NCI-H1417 (cell line): ENCODE measurements at regions not wholly inside any gene's neighbourhood (a gene's known extent, or its start where the extent isn't known, plus 50 kb on each side); places are given as distances from the start of the nearest gene placed in this dataset.
A peak's percentile ranks its signal among the peaks of the same experiment; 100 is the strongest.

Experiments used
- DNase-seq, 3 experiments: peaks; one replicate each; lab custom pipeline; 2025; lab: John Stamatoyannopoulos, UW

DNA sequence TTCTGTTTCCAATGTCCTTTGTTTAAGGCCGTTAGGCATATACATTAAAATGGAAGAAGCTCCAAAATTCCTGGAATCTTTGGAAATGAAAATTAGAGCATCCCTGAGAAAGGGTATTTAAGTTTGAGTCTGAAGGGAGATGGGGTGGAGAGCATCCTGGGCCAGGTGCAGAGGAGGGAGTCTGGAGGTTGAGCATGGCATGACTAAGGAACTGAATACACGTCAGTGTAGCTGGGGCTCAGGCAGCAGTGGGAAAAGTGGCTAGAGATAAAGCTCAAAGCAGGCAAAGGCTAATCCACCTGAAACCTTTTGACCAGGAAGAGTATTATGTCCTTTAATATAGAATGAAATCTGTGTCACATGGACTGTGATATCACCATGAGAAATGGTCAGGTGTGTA is 669.0 kb upstream of the RBFOX1 start:
- DNase-seq = no peak

DNA sequence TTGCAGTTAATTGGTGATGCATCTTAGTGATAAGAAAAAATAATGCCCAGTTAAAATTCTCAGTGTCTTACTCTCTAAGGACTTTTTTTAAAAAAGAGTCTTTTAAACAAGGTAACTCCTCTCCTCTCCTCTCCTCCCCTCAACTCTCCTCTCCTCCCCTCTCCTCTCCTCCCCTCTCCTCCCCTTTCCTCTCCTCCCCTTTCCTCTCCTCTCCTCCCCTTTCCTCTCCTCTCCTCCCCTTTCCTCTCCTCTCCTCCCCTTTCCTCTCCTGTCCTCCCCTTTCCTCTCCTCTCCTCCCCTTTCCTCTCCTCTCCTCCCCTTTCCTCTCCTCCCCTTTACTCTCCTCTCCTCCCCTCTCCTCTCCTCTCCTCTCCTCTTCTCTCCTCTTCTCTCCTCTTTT is 675.9 kb upstream of the RBFOX1 start:
- no peak for DNase-seq

DNA sequence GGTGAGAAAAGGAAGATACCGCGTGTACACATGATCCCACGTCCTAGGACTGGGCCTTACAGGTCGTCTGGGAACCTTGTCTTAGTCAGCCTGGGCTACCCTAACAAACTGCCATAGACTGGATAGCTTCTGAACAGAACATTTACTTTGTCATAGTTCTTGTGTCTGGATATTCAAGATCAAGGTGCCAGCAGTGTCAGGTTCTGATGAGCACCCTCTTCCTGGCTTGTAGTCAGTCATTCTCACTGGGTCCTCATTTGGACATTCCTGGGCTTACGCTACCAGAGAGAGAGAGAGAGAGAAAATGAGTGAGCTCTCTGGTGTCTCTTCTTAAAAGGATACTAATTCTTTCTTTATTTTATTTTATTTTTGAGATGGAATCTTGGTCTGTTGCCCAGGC is 685.8 kb upstream of the RBFOX1 start:
- DNase-seq = no peak

DNA sequence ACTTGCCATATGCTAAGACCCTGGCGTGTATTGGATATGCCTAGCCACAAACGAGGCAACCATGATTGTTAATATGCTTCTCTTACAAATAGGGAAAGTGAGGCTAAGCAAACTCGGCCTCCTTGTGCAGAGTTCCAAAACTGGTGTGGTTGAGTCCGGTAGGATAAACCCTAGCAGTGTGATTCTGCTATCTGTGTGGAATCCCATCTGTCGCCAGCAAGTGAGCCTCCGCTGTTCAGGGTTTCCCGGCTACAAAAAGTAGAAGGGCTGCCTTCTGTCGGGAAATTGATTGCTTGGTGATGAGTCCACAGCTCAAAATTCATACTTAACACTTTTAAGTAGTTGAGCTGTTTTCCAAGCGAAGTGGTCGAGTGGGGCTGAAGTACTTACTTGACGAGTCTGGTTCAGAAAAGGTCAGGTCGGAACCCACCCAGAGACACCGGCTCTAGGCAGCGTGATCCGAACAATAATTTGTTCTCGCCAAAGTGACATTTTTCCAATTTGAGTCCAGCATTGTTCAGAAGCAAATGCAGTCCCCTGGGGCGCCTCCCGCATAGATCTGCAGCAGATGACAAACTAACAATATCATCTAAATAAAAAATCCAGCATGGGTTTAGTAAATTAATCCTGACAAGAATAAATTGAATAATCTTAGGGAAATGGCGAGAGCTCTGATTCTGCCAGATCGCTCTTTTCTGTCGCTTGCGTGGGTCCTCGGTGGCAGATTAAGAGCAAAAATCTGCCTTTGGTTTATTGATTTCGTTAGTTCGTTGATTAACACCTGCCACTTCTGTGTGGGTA is 686.7 kb upstream of the RBFOX1 start:
- no peak for DNase-seq

DNA sequence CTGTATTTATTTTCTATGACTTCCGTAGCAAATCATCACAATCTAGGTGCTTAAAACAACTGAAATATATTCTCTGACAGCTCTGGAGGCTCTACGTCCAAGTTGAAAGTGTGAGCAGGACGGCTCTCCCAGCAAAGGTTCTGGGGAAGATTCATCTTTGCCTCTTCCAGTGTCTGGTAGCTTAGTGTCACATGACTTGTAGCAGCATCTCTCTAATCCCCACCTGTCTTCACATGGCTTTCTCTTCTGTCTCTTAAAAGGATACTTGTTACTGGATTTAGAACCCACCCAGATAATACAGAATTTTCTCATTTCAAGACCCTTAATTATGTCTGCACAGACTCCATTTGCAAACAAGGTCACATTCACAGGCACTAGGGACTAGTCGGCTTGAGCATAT is 687.7 kb upstream of the RBFOX1 start:
- no peak for DNase-seq

GRCh38 chr16:6643080-6643686 is 689.5 kb upstream of the RBFOX1 start:
- DNase-seq = peak; percentile 2 to 71 (median 67)

GRCh38 chr16:6642271-6642670 is 690.4 kb upstream of the RBFOX1 start:
- DNase-seq = no peak

- DNase-seq = no peak
Measured at GRCh38 chr16:6641091-6641490, 691.6 kb upstream of the RBFOX1 start.

DNA sequence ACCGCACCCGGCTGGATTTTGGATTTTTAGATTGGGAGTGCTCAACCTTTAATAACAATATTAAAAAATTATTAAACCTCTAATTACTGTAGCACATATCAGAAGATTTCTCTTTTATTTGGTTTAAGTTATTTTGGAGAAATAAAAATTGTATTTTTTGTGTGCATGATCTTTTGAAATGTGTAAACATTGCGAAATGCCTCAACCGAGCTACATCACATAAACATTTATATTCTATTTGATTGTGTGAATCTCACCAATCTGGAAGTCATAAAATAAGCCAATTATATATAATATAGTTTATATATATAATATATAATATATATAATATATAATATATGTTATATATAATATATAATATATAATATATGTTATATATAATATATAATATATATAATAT is 696.2 kb upstream of the RBFOX1 start:
- no peak for DNase-seq

DNA sequence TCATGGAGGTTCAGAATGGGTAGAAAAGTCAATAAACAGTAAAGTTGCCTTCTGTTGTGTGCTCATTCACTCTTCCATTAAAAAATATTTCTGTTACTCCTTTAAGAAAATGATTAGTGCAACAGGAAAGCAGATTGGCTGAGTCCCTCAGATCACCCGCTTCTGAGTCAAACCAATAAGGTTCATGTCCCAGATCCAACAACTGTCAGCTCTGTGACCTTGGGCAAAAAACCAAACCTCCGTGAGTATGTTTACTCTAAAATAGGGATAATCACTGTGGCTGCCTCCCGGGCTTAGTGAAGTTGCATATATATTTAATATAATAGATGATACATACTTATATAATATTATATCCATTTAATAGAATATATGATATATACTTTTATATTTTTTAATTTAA is 698.5 kb upstream of the RBFOX1 start:
- no peak for DNase-seq

GRCh38 chr16:6633456-6633855 is 699.2 kb upstream of the RBFOX1 start:
- DNase-seq = no peak

DNA sequence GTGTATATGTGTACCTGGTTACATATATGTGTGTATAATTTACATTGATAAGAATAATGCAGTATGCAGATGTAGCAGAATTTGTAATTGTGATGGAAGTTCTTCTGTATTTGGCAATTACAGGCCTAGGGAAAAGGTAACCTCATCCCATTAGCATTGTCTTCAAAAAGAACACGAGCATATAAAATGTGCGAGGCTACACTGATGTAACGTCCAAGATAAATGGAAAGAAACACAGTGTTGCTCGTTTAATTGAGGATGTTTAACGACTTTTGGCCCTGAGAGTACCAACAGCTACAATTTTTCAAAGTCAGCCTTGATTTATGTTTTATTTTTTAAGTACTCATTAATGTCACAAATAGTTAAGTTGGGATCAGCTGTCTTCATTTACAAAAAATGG is 703.5 kb upstream of the RBFOX1 start:
- DNase-seq = no peak

GRCh38 chr16:6625606-6626005 is 707.0 kb upstream of the RBFOX1 start:
- no peak for DNase-seq

DNA sequence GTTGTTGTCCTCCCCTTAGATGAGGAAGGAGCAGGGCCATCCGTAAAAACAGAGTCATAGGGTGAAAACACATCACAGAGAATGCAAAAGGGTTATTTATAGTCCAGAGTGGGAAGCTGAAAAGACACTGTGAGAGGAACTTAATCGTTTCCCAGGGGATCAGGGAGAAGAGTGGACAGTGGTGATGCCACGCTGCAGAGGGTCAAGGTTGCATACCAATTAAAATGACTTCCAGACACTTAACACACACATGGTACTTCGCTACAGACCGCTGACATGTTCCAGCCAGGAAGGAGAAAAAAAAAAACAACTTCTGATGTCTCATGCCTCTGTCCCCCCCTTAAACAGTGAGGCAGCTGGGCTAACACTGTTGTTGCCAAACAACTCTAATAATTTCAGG is 713.8 kb upstream of the RBFOX1 start:
- DNase-seq = peak in 1 of 3 experiments; percentile 31

DNA sequence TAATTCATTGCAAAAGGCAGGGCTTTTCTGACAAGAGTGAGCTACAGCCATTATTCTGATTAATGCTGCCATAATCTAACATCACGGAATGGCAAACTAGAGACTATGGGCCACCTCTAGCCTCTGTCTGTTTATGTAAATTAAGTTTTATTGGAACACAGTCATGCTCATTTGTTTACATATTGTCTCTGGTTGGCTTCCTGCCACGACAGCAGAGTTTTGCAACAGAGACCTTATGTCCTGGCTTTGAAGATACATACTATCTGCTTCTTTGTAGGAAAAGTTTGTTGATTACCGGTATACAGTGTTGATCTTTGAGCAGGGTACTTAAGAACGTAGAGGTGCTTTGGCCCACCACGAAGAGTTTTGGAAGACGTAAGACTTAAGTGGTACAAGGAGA is 715.9 kb upstream of the RBFOX1 start:
- no peak for DNase-seq

GRCh38 chr16:6615636-6616035 is 717.0 kb upstream of the RBFOX1 start:
- no peak for DNase-seq

- no peak for DNase-seq
Measured at GRCh38 chr16:6611535-6611934, 721.1 kb upstream of the RBFOX1 start.

DNA sequence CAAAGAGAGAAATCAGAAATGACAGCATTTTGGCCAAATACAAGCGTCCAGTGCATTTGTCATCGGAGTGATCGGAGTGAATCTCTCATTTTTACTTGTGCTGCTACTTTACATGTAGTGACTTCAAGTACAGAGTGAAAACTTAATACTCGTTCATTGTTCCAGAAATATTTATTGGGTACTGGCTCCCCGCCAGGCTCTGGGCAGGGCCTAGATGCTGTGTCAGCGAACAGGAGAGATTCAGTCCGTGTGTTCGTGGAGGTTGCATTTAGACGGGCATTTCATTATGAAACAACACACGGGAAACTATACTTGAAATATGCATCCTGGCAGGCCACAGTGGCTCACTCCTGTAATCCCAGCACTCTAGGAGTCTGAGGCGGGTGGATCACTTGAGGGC is 727.2 kb upstream of the RBFOX1 start:
- DNase-seq = no peak

GRCh38 chr16:6603780-6604325 is 728.8 kb upstream of the RBFOX1 start:
- no peak for DNase-seq

DNA sequence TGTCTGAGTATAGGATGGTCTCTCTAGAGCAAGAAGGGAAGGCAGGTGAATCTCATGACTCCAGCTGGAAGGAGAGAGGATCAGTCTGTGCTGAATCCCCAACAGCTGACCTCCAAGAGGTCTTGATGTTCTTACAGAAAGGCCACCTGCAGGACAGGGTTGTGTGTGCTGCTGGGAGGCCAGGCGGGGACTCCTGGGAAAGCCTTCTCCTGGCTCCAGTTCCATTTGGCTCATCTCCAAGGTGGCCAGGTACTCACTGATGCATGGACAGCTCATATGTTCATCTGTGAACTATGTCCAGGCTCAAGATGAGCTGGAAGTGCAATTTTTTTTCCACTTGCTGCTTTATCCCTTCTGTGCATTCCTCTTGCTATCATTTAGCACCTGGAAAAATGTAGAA is 730.2 kb upstream of the RBFOX1 start:
- DNase-seq = peak in 1 of 3 experiments; percentile 13

DNA sequence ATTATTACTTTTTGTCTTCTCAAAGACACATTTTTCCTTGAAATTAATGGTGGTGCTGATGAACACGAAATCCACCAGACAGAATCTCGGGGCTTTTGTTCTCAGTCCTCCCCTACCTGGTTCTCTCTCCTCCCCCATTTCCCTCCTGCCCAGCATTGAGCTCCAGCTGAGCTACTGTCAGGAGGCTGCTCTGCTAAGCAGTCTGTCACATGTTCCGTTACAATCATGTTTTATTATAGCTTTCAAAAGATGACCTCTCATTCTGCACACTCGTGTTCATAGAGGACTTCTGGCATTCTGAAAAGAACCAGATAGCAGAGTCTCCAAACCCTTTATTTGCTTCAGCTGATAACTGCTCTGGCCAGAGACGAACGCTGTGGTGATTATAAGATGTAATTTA is 732.5 kb upstream of the RBFOX1 start:
- DNase-seq = peak in 1 of 3 experiments; percentile 6

DNA sequence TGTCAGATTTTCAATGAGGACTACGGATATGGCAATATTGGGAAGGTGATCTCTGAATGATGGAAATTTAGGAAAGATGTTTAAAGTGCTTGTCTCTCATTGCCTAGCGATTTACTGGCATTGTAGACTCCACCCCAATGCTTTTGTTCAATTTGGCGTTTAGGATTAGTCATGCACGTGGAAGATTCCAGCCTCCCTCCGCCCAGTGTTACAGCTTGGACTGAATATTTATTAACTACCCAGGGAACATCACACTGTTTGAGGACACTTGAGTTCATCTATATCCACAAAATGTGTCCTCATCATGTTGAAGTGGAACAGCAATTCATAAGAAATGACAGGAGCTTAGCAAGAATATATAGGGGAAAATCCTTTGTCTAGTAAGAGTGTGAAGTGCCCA is 738.8 kb upstream of the RBFOX1 start:
- DNase-seq = peak in 1 of 3 experiments; percentile 5

GRCh38 chr16:6576606-6577005 is 756.0 kb upstream of the RBFOX1 start:
- DNase-seq = no peak

- DNase-seq = no peak
Measured at GRCh38 chr16:6576113-6576512, 756.5 kb upstream of the RBFOX1 start.
